ENCODE measurements at regions not wholly inside any gene's neighbourhood (a gene's known extent, or its start where the extent isn't known, plus 50 kb on each side); places are given as distances from the start of the nearest gene placed in this dataset.

DNA sequence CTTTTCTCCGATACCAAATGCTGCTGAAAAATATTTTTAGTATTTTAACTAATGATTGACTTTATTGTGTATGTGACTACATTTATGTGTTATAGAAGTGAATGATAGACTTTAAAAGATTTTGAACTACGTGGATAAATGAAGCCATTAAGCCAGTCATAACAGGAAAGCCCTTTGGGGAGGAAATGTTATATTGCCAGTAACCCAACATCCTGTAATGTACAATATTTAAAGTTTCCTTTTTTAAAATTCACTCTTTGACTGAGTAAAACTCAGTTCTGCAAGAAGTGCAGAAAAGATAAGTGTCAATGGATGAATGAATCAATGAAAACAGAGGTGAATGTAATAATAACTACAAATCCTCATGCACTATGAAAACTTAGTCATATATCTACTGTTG is 102.6 kb upstream of the TLE4 start:
- no peak overlapping the region for H3K27ac ChIP-seq (ENCODE audit: low read depth, low read length)
- TF ChIP-seq, protein P1, sequence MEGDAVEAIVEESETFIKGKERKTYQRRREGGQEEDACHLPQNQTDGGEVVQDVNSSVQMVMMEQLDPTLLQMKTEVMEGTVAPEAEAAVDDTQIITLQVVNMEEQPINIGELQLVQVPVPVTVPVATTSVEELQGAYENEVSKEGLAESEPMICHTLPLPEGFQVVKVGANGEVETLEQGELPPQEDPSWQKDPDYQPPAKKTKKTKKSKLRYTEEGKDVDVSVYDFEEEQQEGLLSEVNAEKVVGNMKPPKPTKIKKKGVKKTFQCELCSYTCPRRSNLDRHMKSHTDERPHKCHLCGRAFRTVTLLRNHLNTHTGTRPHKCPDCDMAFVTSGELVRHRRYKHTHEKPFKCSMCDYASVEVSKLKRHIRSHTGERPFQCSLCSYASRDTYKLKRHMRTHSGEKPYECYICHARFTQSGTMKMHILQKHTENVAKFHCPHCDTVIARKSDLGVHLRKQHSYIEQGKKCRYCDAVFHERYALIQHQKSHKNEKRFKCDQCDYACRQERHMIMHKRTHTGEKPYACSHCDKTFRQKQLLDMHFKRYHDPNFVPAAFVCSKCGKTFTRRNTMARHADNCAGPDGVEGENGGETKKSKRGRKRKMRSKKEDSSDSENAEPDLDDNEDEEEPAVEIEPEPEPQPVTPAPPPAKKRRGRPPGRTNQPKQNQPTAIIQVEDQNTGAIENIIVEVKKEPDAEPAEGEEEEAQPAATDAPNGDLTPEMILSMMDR (IDR thresholded peaks at IDR 0.05; ENCODE audit: low read depth, low read length) = no peak
- ChIA-PET POLR2A (no interaction called here), CTCF (no interaction called here)
- H3K27me3 ChIP-seq (ENCODE audit: control insufficient read depth, insufficient read depth, low read length) = no peaks in the 10 kb centered on the region
- no peak overlapping the region for H3K4me3 ChIP-seq (ENCODE audit: low read depth, low read length)
- DNase-seq (ENCODE audit: low read depth, low spot score) = no peak
- H3K9me3 ChIP-seq (ENCODE audit: control insufficient read depth, insufficient read depth, low read length) = no peaks in the 10 kb centered on the region

GRCh38 chr9:79470954-79471353 is 100.8 kb upstream of the TLE4 start:
- POLR2A ChIA-PET = no interaction called here
- no peak overlapping the region for H3K27ac ChIP-seq (ENCODE audit: low read depth, low read length)
- CTCF ChIA-PET = no interaction called here

DNA sequence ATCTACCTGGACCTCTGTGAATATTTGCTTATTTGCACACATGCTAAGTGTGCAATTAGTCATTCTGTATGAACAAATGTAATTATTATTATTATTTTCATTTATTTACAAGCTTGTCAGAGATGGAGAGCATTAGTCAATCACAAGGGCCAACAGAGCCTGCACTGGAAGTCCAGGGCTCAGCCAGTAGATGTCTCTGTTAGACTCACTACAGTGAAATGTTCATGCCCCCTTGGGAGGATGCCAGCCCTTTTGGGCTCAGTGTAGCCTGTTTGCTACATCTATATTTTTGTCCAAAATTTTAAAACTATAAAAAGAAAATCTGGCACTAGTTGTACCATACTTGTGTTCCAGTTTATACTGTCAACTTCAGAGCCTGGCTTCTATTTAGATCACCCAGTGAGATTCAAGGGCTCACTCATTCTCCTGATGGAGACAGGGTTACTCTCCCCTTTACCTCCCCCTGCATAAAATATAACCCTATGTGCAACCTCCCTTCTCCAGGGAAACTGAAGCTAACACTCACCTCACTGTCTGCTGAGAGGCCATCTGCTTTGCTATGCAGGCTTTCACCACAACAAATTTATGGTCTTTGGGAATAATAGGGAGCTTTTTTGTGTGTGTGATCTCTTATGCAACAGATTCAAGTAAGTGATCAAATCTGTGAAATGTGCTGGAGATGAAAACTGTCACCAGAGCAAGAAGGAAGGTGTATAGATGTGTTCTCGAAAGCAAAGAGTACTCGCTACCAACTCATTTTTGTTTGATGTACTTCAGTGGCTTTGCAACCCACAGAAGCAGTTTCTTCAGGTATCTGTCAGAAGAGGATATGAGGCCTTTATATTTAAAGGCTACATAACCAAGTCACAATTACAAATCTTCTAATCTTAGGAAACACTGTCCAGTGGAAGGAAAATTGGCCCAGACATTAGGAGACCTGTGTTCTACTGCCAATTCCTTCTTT is 99.9 kb upstream of the TLE4 start:
- no peak for DNase-seq (ENCODE audit: low read depth, low spot score)
- POLR2A ChIA-PET = no interaction called here

More at GRCh38 chr9:79470954-79471353, 100.8 kb upstream of the TLE4 start:
- no peak overlapping the region for H3K4me3 ChIP-seq (ENCODE audit: low read depth, low read length)
- H3K9me3 ChIP-seq (ENCODE audit: control insufficient read depth, insufficient read depth, low read length) = no peaks in the 10 kb centered on the region
- no peaks in the 10 kb centered on the region for H3K27me3 ChIP-seq (ENCODE audit: control insufficient read depth, insufficient read depth, low read length)
- TF ChIP-seq, protein P1 (IDR thresholded peaks at IDR 0.05; ENCODE audit: low read depth, low read length) = no peak
- DNase-seq (ENCODE audit: low read depth, low spot score) = no peak

DNA sequence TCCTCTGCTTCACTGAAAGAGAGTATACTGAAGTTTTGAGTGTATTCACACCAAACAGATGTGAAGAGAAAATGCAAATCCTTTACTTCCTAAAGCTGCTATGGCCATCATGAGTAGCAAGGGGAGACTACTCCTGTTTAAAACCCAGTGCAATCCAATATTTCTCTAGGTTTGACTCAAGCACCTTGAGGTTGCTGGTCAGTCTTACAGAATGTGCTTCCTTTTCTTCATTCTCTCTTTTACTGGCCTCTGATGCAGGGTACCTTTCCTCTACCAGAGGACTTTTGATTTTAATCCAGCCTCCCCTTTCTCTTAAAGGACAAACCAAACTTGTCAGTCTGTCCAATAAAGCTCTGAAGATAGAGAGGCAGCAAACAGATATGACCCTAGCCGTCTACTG is 98.1 kb upstream of the TLE4 start:
- CTCF ChIA-PET = no interaction called here
- H3K27ac ChIP-seq (ENCODE audit: low read depth, low read length) = no peak overlapping the region
- POLR2A ChIA-PET = no interaction called here
- TF ChIP-seq, protein P1 (IDR thresholded peaks at IDR 0.05; ENCODE audit: low read depth, low read length) = no peak
- no peaks in the 10 kb centered on the region for H3K27me3 ChIP-seq (ENCODE audit: control insufficient read depth, insufficient read depth, low read length)
- no peak for DNase-seq (ENCODE audit: low read depth, low spot score)
- no peak overlapping the region for H3K4me3 ChIP-seq (ENCODE audit: low read depth, low read length)
- H3K9me3 ChIP-seq (ENCODE audit: control insufficient read depth, insufficient read depth, low read length) = no peaks in the 10 kb centered on the region

More for the DNA sequence above, 99.9 kb upstream of the TLE4 start:
- Histone ChIP-seq H3K27me3 (ENCODE audit: control insufficient read depth, insufficient read depth, low read length) (no peaks in the 10 kb centered on the region), H3K4me3 (ENCODE audit: low read depth, low read length) (no peak overlapping the region), H3K9me3 (ENCODE audit: control insufficient read depth, insufficient read depth, low read length) (no peaks in the 10 kb centered on the region), H3K27ac (ENCODE audit: low read depth, low read length) (no peak overlapping the region)
- CTCF ChIA-PET = no interaction called here
- TF ChIP-seq, protein P1 (IDR thresholded peaks at IDR 0.05; ENCODE audit: low read depth, low read length) = peak; percentile 22

DNA sequence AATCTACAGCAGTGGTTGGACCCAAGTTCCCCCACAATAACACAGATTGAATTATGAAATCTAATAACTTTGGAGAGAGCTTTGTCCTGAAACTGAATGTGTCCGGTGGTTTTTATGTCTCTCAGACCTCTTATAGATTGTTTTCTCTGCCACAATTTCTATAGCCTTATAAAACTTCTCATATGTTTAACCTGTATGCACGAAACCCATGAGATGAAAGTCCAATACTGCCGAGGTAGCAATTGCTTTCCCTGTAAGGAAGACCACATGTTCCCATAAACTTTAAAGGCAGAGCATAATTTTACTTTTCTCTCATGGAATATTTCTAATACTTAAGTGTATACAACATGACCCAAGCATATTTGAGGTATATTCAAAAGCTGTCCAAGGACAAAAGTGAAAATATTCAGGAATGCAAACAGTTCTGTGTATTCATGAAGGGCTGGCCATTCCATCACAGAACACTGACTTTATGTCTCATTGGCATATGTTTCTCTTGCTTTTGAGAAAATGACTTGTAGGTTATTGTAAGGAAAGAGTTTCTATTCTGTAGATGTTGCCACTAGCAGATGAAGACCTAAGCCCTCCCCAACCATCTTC is 94.4 kb upstream of the TLE4 start:
- no peak for DNase-seq (ENCODE audit: low read depth, low spot score)
- ChIA-PET POLR2A (interaction anchor here (0.6 kb wide), 1 partner anchor 281 kb away, joined by 3 read pairs; no protein-coding TSS in a partner anchor), CTCF (no interaction called here)
- no peaks in the 10 kb centered on the region for H3K9me3 ChIP-seq (ENCODE audit: control insufficient read depth, insufficient read depth, low read length)
- no peak overlapping the region for H3K4me3 ChIP-seq (ENCODE audit: low read depth, low read length)
- H3K27me3 ChIP-seq (ENCODE audit: control insufficient read depth, insufficient read depth, low read length) = no peaks in the 10 kb centered on the region
- no peak overlapping the region for H3K27ac ChIP-seq (ENCODE audit: low read depth, low read length)
- TF ChIP-seq, protein P1 (IDR thresholded peaks at IDR 0.05; ENCODE audit: low read depth, low read length) = no peak
